ENCODE measurements at regions not wholly inside any gene's neighbourhood (a gene's known extent, or its start where the extent isn't known, plus 50 kb on each side); places are given as distances from the start of the nearest gene placed in this dataset.

DNA sequence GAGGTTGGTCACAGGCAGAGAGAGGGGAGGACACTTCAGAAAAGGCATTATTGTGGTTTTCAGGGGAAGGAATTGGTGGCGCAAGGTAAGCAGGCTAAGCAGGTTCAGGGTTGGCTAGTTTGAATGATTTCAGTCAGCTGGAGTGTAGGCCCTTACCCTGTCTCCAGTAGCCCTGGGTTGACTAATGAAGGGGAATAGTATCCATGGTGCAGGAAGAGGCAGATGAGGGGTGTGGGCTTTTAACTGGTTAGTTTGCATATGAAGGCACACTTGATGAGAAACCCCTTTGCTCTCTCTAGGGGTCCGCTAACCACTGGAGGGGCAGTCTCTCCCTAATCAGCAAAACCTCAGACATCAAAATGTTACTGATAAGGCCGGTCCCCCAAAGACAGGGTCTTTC is 249.7 kb downstream of the AASDHPPT start:
- in situ Hi-C loops (cut with MboI; ENCODE audit: low pct_unique_long_range_greater_than_20kb, low sequenced_read_pairs, unreplicated experiment) = no loop called here
- TF ChIP-seq, protein P1, sequence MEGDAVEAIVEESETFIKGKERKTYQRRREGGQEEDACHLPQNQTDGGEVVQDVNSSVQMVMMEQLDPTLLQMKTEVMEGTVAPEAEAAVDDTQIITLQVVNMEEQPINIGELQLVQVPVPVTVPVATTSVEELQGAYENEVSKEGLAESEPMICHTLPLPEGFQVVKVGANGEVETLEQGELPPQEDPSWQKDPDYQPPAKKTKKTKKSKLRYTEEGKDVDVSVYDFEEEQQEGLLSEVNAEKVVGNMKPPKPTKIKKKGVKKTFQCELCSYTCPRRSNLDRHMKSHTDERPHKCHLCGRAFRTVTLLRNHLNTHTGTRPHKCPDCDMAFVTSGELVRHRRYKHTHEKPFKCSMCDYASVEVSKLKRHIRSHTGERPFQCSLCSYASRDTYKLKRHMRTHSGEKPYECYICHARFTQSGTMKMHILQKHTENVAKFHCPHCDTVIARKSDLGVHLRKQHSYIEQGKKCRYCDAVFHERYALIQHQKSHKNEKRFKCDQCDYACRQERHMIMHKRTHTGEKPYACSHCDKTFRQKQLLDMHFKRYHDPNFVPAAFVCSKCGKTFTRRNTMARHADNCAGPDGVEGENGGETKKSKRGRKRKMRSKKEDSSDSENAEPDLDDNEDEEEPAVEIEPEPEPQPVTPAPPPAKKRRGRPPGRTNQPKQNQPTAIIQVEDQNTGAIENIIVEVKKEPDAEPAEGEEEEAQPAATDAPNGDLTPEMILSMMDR (IDR thresholded peaks at IDR 0.05; ENCODE audit: extremely low read depth, insufficient read depth, missing control alignments) = no peak
- no peak for DNase-seq (ENCODE audit: low spot score)

DNA sequence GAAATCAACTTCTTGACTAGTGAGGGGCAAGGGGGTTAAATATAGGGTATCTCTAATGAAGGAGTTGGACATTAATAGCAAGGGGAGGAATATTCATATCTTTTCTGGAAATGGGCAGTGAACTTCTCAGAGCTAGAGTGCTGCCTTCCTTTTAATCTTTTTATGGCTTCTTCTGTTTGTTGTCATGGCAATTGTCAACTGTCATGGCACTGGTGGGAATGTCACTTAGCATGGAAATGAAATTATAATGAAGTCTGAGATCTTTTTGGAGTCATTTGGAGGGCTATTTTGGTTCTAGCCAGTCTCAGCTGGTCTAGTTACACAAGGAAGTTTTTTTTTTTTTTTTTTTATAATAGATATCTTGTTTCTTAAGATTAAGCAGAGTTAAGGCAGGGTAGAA is 250.2 kb downstream of the AASDHPPT start:
- in situ Hi-C loops (cut with MboI; ENCODE audit: low pct_unique_long_range_greater_than_20kb, low sequenced_read_pairs, unreplicated experiment) = no loop called here
- TF ChIP-seq, protein P1 (IDR thresholded peaks at IDR 0.05; ENCODE audit: extremely low read depth, insufficient read depth, missing control alignments) = no peak
- no peak for DNase-seq (ENCODE audit: low spot score)

DNA sequence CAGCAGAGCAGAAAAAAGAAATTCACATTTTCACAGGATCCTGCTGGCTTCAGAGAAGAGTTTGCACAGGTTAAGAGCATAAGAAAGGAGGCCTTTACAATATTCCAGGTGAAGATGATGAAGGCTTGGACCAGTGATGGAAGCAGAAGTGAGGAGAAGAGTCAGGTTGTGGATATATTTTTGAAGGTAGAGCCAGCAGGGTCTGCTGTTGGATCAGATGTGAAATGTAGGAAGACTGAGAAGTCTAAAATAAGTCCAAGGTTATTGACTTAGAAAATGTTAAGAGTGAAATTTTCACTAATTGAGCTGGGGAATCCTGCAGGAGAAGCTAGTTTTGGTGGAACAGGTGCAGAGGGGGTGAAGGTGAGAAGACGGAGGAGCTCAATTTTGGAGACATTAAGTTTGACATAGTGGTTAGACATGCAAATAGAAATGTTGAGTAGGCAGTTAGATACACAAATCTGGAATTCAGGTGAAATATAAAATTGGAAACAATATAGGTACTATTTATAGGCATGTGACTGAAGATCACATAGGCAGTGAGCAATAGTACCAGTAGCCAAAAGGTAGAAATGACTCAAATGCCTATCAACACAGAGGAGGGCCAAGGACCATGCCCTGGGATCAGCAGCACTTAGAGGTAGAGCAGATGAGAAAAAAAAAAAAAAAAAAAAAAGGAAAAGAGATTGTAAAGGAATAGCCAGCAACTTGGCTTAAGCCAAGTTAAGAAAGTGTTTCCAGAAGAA is 252.0 kb downstream of the AASDHPPT start:
- no peak for DNase-seq (ENCODE audit: low spot score)
- in situ Hi-C loops (cut with MboI; ENCODE audit: low pct_unique_long_range_greater_than_20kb, low sequenced_read_pairs, unreplicated experiment) = no loop called here
- TF ChIP-seq, protein P1 (IDR thresholded peaks at IDR 0.05; ENCODE audit: extremely low read depth, insufficient read depth, missing control alignments) = no peak

DNA sequence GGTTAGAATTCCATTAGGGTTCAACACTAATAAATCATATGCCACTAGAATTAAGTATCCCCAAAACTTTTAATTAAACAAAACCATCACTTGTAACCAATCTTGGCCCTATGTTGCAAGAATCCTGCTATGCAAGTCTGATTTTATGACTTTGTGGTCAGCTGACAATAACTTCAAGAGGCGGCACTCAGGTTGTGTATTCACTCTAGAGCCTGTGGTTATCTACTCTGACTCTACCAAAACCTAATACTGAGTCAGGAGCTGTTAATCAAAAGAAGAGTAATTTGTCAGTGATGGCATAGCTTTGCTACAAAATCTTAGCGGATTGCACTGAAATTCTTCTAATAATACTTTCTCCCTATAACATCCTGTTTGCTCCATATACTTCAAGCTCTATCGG is 253.7 kb downstream of the AASDHPPT start:
- no peak for DNase-seq (ENCODE audit: low spot score)
- TF ChIP-seq, protein P1 (IDR thresholded peaks at IDR 0.05; ENCODE audit: extremely low read depth, insufficient read depth, missing control alignments) = no peak
- in situ Hi-C loops (cut with MboI; ENCODE audit: low pct_unique_long_range_greater_than_20kb, low sequenced_read_pairs, unreplicated experiment) = no loop called here

DNA sequence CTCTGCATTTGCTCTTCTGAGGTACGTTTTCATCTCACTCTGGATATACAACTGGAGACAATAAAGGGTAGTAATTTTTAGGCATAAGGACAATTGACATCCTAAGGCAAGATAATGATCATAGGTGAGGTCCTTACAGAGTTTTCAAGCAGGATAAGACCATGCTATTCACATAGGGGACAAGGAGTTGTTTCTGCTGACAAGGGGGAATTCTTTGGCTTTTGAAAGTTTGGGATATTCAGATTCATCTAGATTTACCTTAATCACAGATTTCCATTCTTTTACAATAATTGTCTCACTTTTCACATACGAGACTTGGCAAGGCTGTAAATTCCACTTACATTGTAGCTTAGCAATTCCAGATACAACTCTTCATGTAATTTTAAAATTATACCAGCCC is 256.2 kb downstream of the AASDHPPT start:
- in situ Hi-C loops (cut with MboI; ENCODE audit: low pct_unique_long_range_greater_than_20kb, low sequenced_read_pairs, unreplicated experiment) = no loop called here
- TF ChIP-seq, protein P1 (IDR thresholded peaks at IDR 0.05; ENCODE audit: extremely low read depth, insufficient read depth, missing control alignments) = no peak
- DNase-seq (ENCODE audit: low spot score) = no peak

DNA sequence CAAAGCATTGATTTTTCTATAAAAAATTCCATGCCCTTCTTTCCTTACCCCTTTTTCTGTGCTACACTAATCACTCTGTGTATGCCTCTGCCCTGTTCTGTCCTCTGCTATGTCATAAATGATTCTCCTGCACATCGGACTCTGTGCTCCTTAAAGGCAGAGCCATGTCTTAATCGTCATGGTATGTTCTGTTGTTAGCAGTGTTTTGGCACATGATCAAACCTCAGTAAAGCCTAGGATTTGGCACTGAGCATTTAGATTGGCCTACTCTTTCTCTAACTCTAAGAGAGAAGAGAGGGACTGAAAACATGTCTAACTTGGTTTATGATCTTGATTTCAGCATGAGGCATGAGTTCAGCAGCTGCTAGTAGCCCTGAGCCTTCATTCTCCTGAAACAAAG is 266.9 kb downstream of the AASDHPPT start:
- TF ChIP-seq, protein P1 (IDR thresholded peaks at IDR 0.05; ENCODE audit: extremely low read depth, insufficient read depth, missing control alignments) = no peak
- in situ Hi-C loops (cut with MboI; ENCODE audit: low pct_unique_long_range_greater_than_20kb, low sequenced_read_pairs, unreplicated experiment) = no loop called here
- no peak for DNase-seq (ENCODE audit: low spot score)
